NCI-H128 (cell line): ENCODE measurements at regions not wholly inside any gene's neighbourhood (a gene's known extent, or its start where the extent isn't known, plus 50 kb on each side); places are given as distances from the start of the nearest gene placed in this dataset.

Experiments
- DNase-seq: peaks from one replicate; lab custom pipeline; 2025; ENCODE audit not compliant: unreplicated experiment; lab: John Stamatoyannopoulos, UW

DNA sequence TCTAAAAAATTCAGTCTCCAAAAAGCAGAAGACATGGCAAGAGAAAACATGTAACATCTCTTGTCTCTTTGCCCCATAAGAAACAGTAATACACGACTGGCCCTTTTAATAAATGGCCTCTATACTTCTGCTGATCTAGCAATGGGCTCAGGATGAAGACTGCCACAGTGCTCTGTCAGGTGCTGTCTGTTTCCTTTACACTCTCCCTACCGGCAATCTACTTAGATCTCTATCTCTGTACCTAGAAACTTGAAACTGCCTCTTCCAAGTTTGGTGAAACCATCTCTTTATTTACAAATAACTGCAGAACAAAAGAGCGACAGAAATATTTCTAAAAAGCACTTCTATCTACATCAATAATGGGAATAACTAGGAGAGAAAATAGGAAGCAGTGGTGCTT is 685.2 kb upstream of the INTU start:
- DNase-seq: no peak

DNA sequence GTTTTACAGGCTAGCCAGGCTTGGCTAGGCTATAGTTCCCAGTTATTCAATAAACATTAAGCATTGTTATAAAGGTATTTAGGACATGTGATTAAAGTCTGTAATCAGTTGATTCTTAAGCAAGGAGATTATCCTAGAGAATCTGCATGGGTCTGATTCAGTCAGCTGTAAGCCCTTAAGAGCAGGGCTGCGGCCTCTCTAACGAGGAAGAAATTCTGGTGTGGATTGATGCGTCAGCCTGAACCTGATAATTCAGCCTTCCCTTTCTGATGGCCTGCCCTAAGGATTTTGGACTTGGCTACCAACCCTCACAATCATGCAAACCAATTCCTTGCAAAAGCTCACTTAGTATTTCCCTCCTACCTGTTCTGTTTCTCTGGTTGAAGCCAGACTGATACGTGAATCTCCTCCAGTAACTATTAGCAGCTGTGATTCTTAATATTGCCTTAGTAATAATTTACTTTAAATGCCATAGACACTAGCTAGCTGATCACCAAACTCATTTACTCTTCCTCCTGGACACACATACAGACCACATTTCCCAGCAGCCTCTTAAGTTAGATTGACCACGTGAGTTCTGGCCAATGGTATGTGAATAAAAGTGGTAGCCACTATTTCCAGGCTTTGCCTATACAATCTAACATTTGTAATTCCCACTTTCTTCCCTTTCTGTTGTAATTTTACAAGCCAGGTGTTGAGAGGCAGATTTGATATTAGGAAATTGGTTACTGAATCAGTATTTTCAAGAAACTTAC is 678.0 kb upstream of the INTU start:
- no peak for DNase-seq

DNA sequence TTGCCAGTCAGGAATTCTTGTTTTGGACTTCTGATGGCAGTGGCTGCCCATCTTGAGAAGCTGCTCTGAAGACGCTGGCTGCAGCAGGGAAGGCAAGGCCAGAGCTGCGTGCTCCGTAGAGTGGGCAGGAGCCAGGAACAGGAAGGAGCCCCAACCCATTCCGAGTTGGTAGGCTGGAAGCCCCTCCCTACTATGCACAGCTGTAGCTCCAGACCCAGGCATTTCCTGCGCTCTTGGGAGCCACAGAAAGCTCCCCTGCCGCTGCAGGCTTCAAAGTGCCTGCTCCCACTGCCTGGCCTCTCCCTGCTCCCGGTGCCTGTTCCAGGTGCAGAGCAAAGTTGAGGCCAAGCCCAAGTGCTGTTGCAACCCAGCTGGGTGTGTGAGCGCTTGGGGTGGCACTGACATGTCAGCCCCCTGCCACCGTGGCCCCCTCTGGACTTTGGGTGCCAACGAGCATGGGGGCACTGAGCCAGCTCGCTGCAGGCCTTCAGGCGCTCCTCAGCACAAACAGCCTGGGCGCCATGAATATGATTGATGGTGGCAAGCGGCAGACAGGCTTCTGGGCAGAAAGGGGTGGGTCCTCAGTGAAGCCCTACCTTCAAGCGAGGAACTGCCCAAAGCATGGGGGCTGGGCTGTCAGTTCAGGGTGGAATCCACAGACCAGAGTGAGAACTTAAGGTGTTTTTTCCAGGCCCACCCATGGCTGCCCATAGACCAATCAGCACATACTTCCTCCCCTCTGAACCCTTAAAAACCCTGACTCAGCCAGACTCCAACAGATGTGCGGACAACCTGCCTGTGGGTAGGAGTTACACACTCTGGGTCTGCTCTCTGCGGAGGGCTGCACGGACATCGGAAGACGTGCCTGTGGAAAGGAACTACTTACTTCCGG is 677.2 kb upstream of the INTU start:
- DNase-seq: no peak

DNA sequence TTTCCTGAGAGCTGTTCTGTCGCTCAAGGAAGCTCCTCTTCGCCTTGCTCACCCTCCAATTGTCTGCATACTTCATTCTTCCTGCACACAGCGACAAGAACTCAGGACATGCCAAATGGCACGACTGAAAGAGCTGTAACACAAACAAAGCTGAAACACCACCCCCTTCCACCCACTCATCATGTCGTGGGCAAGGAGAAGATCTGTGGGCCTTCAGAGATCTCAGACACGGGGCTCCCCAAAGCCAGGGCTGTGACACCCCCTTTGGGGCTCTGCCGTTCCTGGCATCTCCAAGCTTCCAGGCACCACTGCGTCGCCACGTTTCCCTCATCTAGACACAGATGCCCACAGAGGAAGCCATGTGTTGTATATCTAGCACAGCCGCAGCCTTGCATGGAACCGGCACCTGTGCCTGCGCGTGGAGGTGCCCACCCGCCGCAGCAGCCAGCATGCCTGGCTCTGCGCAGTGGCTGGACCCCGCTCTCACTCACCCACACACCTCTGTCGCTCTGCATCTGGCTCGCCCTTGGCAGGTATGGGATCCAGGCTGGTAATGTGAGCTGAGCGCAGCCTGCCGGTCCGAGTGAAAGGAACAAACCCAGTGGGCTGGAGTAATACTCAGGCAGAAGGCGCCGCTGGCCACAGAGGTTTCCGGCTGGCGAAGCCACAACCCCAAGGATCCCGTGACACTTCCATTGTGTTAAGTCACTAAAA is 676.4 kb upstream of the INTU start:
- no peak for DNase-seq

DNA sequence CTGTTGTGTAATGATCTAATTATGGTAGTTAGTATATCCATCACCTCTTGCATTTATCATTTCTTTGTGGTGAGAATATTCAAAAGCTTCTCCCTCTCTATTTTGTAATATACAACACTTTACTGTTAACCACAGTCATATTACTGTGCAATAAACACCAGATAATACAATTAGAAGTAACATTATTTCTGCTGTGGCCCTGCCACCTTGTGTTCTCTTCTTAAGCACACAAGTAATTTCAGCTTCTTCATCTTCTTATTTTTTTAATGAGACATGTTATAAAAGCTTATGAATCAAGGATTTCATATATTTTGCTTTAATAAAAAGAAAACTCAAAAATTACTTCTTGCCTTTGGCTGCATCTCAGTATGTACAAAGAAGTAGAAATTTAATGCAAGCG is 675.2 kb upstream of the INTU start:
- DNase-seq: no peak

DNA sequence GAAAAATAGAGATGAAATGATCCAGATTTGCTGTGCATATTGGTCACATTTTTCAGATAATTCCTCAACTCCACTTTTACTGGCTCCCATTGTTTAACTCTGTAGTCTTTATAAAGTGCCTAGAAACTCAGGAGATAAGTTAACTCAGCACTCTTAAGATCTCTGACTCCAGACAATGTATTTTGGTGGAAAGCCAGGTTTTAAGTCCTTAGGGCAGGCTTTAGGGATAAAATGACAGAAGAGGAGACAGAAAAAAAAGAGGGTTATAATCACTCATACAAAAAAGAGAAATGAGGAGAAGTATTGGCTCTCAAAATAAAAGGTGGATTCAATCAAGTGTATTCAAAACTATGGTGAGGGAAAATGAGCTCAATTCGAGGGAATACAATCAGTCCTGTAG is 674.8 kb upstream of the INTU start:
- no peak for DNase-seq

DNA sequence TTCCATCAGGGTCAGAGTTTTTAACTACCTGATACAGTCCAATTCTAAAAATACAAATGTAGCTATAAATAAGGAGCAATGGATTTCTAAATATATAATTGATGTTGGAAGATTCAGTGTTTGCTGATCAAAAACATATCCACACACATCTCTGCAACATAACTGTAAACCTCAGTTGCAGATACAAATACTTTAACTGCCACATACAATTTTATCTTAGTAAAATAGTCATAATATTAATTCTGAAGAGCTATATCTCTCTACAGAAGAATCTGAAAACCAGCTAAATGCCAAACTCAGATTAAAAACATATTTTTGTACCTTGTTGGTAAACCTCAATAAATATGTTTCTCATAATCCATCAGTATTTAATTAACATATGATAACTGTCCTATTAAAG is 674.3 kb upstream of the INTU start:
- DNase-seq: no peak

DNA sequence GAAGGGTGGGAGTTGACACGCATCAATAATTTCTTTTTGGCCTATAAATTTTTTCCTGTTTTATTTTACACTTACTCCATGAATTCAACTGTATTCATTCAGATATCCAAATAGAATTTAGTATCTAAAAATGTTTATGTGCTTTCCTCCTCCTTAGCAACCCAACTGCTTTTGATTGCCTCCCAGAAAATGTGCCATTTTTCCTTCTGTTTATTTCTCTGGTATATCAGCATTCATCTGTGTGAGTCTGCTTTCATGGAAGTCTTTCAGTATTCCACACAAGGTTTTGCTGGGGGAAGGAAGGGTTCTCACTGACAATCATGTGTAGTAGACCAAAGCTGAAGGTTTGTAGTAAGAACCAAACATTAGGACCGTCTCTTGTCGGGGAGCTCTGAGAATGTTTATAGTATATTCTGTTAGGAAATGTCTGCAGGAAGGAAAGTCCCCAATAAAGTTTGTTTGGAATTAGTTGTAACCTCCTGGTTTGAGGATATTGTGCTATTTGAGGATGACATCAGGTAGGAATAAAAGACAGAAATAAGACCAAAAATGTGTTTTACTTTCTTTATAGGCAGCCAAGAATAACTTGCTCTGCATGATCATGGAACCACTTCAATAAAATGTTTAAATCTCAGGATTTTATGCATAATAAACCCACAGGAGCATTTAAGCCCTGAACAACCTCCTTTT is 673.6 kb upstream of the INTU start:
- DNase-seq: no peak

DNA sequence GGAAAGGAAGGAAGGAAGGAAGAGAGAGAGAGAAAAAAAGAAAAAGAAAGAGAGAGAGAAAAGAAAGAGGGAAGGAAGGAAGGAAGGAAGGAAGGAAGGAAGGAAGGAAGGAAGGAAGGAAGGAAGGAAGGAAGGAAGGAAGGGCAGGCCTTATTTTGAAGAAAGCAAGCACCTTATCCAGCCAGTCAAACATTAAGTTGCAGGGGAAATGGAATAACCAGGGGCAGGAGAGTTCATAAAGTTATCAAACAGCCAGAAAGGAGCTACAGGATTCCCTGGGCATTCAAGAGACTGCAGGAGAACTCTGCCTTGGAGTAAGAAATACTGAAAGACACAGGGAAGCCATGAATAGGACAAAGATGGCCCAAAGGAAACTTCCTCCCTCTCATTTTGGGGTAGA is 672.0 kb upstream of the INTU start:
- no peak for DNase-seq

DNA sequence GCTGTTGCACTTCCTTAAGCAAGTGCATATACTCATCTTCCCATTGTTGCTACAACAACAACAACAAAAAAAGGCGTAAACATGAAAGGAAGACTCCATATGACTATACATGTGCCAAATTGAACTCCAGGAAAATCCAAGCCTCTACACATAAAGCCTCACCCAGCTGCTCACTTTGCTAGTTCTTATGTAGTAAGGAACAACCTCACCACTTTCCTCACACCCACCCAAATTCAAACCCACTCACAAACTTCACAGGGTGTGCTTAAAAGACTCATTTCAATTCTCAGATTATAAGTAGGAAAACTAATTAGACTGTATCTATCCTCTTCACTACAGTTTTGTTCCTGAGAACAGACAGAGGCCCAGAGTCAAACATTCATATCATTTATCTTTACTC is 671.1 kb upstream of the INTU start:
- DNase-seq: no peak

DNA sequence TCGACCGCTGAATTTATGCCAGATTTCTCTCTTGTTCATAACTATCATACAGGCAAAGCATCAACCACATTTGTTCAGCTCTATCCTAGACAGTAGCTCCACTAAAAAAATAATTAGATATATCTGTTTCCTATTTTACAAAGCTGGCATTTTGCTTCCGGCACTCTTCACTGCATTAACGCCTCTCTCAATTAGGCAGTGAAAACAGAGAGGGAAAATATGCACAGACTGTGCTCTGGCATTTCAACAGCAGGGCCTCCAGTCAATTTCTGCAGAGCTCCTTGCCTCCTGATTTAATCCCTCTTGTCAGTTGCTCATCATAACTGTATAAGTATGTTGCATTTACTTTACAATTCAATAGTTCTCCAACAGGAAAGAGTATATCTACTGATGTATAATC is 666.9 kb upstream of the INTU start:
- DNase-seq: no peak

DNA sequence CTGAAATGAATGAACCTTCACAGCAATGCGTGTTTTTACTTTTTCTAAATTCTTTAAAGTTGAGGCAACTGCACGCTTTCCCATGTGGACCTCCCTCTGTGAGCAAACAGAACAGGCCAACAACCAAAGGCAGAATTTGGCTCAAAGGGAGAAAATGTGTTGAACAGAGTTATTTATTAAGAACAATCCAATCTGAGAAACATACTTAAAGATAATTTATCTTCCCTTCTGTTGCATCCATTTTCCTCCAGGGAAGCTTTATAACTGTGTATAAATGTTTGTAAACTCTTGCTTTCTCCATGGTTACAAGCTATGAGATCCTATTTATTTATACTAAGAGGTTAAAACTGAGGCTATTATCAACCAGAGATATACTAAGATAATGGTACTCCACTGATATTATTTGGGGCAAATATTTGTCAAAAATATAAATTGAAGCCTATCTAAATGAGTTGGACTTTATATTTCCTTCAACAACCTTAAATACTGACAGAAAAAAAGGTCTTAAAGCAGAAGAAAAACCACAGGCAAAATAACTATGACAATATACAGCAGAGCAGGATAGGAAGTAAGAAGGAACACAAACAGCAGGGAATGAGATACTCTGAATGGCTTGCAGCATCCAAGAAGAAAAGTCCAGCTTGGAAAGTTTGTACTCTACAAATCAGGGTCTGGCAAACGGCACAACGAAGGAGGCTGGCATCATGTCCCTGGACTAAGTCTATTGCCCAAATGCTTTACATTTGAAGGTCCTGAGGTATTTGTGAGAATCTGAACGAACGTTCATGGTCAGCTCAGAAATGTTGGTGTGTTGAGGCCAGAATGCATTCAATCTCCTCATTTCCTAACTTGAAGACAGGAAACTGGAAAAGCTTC is 663.2 kb upstream of the INTU start:
- no peak for DNase-seq

DNA sequence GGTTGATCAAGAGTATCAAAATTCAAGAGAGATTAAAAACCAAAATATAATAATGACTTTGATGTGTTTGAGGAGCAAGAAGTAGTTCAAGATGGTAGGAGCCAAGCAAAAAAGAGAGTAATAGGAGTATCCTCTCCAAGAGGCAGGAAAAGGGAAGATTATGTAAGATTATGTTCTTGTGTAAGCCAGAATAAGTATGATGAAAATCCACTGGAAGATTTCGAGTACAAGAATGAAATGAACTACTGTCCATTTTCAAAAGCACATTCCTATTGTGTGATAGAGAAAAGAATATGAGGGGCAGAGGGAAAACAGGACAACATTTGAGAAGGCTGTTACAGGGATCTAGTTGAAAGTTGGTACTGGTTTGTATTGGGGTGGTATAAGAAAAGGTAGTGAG is 659.6 kb upstream of the INTU start:
- no peak for DNase-seq

DNA sequence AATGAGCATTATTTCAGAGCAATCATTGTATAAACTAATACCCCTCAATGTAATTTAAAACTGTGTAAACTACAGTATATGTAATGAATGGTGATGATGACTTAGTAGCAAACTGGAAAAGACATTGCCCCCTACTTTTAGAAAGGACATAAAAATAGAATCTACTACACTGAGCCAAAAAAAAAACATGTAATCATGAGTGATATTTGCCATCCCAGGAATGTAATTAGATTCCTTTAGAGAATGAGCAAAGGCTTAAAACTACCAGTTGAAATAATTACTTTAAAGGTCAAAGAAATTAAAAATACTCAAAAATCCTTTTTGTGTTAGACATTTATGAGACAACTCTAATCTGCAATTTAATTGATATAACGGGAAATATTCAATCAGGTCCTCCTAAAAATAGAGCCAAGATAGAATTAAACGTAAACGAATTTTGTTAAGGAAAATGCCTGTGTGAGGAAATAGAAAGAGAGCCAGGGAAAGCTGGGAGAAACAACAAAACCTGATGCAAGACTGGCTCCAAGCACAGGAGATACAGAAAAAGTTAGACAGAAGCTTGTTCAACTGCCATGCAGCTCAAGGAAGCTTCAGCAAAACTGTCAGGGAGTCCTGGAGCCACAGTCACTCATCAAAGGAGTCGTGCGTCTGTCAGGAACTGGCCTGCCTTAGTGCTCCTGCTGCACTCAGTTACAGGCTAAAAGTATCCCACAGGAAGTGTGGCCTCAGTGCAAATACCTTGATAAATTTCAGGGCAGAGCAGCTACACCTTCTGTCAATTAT is 655.7 kb upstream of the INTU start:
- DNase-seq: no peak

DNA sequence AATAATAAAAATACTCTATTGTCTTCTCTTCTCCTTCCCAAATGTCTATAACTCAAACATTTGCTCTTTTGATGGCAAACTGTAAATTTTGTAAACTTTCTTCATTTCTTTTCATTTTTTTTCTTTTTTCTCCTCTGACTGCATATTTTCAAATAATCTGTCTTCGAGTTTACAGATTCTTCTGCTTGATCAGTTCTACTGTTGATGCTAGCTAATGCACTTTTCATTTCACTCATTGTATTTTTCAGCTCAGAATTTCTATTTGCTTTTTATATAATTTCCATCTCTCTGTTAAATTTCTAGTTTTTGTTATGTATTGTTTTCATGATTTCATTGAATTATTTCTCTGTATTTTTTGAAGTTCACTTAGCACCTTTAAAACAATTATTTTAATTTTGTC is 646.8 kb upstream of the INTU start:
- DNase-seq: no peak

DNA sequence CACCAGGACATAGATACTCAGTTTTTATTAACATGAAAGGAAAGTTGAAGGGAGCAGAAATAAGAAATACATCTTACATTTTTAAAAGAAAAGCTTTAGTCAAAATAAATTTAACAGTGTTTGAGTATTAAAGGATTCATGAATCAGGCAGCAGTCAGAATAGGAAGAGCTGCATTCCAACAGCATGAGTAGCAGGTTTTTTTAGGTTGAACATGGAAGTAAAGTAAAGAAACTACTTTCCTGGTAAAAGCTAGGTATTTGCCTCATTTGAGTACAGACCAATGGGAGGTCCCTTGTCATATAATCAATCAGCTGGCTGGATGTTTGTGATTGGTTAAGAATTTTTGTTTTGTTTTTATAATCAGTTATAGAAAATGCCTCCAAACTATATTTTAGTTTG is 645.9 kb upstream of the INTU start:
- no peak for DNase-seq

DNA sequence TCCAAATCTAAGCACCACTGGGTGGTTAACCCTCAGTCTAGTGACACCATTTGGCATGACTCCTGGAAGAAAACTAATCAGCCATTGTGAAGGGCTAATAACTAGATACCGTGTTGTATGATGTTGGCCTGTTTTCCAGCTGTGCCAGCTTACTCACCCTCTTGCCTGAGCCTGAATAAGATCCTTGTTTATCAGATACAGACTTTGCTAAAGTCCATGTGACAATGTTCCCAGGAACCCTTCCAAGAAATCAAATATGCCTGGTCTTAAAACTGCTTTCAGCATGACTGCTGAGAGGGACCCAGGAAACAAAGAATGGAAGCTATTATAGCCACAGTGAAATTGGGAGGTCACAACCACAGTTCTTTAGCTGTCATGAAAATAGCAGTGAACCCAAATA is 640.8 kb upstream of the INTU start:
- DNase-seq: no peak

DNA sequence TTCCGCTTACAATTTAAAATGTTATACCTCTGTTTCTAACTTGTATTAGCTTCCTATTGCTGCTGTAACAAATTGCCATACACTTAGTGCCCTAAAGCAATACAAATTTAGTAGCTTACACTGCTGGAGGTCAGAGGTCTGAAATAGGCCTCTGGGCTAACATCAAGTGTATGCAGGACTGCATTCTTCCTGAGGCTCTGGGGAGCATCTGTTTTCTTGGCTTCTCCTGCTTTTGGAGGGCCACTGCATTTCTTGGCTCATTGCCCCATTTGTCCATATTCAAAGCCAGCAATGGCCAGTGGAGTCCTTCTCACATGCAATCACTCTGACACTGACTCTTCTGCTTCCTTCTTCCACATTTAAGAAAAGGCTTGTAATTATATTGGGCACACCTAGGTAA is 639.8 kb upstream of the INTU start:
- no peak for DNase-seq

DNA sequence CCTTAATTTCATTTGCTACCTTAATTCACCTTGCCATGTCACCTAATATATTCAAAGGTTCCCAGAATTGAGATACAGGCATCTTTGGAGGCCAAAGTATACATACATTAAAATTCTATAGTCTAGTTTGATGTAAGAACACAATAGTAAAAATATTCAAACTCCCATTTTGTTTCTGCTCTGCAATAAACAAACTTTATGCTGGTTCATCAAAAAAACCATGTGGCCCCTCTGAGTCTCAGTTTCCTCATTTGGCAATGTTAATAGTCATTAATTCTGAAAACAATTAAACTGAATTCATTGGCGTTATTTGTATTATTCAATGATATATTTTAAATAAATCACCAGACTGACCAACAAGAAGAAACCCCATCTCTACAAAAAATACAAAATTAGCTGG is 639.4 kb upstream of the INTU start:
- DNase-seq: no peak

DNA sequence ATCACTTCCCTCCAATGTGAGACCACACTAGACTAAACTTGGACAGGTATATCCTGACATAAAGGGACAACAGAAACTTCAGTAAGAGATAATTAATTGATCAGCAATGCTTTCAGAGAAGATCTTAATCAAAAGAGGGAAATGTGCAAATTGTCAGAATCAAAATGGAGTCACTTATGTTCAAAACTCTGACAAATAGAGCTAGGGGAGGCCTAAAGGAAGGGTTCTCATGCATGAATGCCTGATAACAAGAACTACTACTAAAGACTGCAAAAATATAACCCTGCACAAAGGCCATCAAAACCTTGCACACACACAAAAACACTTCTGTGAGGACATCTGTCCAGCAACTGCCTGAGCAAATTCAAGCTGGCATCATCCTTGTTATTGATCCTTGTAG is 637.5 kb upstream of the INTU start:
- DNase-seq: no peak
